Effector memory CD8-positive, alpha-beta T cell (primary cell): ENCODE measurements at regions not wholly inside any gene's neighbourhood (a gene's known extent, or its start where the extent isn't known, plus 50 kb on each side); places are given as distances from the start of the nearest gene placed in this dataset.
A peak's percentile ranks its signal among the peaks of the same experiment; 100 is the strongest.

Experiments used
- ATAC-seq: fragments of 150-1000 bp; cut with Tn5 transposase; replicated peaks from 2 replicates; pipeline ENCODE4 v1.10.0; 2021; ENCODE audit warnings: mild to moderate bottlenecking, moderate library complexity
- DNase-seq, 3 experiments: peaks; one replicate each; pipeline ENCODE4 v3.0.0; 2021
- H3K27ac Mint-ChIP-seq, 2 donors: one replicate each; pipeline ENCODE4 v1.8.0; 2022; ENCODE audit warnings: mild to moderate bottlenecking in 2 of 2, mixed read lengths in 2 of 2, moderate library complexity in 2 of 2
- H3K27me3 Mint-ChIP-seq, 2 donors: one replicate each; pipeline ENCODE4 v1.8.0; 2022; ENCODE audit warnings: mixed read lengths in 2 of 2
- H3K36me3 Mint-ChIP-seq: one replicate; pipeline ENCODE4 v1.8.0; 2022; ENCODE audit warnings: mild to moderate bottlenecking, moderate library complexity, mixed read lengths; ENCODE audit not compliant: insufficient read depth
- H3K4me1 Mint-ChIP-seq, 2 donors: one replicate each; pipeline ENCODE4 v1.8.0; 2022; ENCODE audit warnings: low read depth in 2 of 2, mixed read lengths in 2 of 2
- H3K4me3 Mint-ChIP-seq, 2 donors: one replicate each; pipeline ENCODE4 v1.8.0; 2022; ENCODE audit warnings: mild to moderate bottlenecking in 2 of 2, mixed read lengths in 2 of 2, moderate library complexity in 2 of 2
- H3K9me3 Mint-ChIP-seq, 2 donors: one replicate each; pipeline ENCODE4 v1.8.0; 2022; ENCODE audit warnings: mixed read lengths in 2 of 2

DNA sequence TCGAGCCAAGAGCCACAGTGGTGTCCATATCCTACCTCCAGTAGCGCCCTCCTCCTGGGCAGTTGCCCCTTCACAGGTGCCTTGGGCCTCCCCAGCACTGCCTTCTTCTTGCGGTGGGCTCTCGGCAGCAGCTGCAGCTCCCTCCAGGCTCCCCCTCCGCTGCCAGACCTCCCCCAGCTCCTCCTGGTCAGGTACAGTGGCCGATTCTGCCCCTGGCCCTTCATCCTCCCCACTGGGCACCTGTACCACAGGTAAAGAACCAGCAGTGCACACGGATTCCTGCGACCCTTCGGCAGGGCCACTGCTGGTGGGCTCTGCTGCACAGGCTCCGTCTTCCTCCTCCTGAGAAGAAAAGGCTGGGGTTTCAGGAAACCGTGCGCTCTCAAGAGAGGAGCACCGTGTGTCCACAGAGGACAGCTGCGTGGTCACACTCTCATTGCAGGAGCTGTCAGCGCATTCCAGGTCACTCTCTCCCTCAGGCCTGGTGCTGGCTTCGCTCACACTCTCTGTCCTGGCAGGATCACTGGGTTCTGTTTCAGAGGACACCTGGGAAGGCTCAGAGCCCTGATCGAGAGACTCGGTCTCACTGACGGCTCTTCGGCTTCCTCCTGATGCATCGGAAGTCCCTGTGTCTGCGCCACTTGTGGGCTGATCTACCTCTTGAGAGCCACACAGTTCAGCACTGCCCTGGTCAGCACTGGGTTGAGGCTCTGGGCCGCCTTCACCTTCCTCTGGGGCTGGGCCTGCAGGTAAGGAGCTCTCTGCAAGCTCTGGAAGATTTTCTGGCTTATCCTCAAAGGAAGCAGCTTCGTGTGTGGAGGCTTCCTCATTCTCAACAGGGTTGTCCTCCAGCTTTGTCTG is 147.4 kb upstream of the STK17B start:
- DNase-seq (no peak), ATAC-seq (no peak)
- no peaks in the 10 kb centered on the region for H3K4me1 Mint-ChIP-seq
- no peaks in the 10 kb centered on the region for H3K36me3 Mint-ChIP-seq
- H3K27ac Mint-ChIP-seq, result peak overlapping the region in 1 of 2 donors; percentile 12
- no peak overlapping the region for H3K4me3 Mint-ChIP-seq
- no peaks in the 10 kb centered on the region for H3K9me3 Mint-ChIP-seq
- H3K27me3 Mint-ChIP-seq, result peaks cover 13 to 14% of the 10 kb centered on the region in 2 donors

DNA sequence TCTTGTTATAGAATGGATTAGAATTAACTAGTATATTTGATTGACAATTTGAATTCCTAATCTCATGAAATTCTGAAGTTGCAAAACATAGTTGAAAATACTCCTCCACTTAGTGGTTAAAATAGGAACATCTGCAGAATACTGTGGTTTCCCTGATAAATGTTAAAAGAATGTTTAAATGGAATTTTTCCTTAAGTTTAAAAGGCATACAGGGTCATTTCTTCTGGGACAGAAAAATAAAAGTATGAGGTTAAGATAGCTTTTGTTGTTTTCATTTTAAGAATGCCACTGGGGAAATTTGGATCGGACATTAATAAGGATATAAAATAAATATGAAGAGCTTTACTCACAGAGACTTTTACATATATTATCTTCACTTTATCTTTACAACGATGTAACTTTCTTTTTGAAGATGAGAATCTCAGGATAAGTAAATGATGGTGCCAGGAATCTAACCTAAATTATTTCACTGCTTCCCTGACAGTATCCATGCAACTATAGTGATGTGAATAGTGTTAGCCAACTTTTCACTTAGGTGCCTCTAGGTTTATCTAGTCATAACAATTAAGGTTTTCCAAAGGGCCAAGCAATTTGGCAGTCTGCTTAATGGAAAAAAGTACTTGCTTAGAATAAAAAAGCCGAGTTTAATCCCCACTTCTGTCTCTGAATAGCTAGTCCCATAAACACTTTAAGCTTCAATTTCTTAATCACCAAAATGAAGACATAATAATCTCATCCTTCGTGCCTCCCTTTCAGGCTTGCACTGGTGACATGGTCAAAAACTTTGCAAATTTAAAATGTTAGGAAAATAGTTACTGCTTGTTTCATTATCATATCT is 151.8 kb upstream of the STK17B start:
- no peak overlapping the region for H3K4me3 Mint-ChIP-seq
- H3K27me3 Mint-ChIP-seq, result peaks cover 21 to 28% of the 10 kb centered on the region in 2 donors
- H3K36me3 Mint-ChIP-seq, result no peaks in the 10 kb centered on the region
- DNase-seq (no peak), ATAC-seq (no peak)
- no peak overlapping the region for H3K27ac Mint-ChIP-seq
- H3K9me3 Mint-ChIP-seq, result no peaks in the 10 kb centered on the region
- H3K4me1 Mint-ChIP-seq, result no peaks in the 10 kb centered on the region

DNA sequence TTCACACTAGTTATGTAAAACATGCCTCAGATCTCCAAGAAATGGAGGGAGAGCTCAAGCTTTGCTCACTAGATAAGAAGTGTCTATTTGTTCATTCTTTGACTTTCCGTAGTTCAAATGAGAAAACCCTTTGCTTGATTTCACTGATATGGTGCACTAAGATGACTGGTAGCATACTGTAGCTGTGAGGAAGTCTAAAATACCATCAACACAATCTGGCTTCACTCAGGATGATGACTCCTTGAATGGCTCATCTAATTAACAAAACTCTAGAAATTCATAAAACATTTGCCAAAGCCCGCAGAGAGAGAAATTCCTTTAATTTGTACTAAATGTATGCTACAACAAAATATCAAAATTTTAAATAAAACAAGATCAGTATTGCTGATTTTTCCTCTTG is 152.8 kb upstream of the STK17B start:
- Mint-ChIP-seq H3K4me1 (no peaks in the 10 kb centered on the region), H3K9me3 (no peaks in the 10 kb centered on the region), H3K27me3 (peaks cover 18 to 21% of the 10 kb centered on the region in 2 donors), H3K4me3 (no peak overlapping the region), H3K27ac (no peak overlapping the region), H3K36me3 (no peaks in the 10 kb centered on the region)
- DNase-seq (no peak), ATAC-seq (no peak)

- Mint-ChIP-seq H3K36me3 (no peaks in the 10 kb centered on the region), H3K4me1 (no peaks in the 10 kb centered on the region), H3K9me3 (no peaks in the 10 kb centered on the region), H3K27me3 (peaks cover 16 to 17% of the 10 kb centered on the region in 2 donors), H3K27ac (no peak overlapping the region), H3K4me3 (no peak overlapping the region)
- DNase-seq (no peak), ATAC-seq (no peak)
Measured at GRCh38 chr2:196328088-196328680, 156.8 kb upstream of the STK17B start.

GRCh38 chr2:196329959-196330358 is 158.6 kb upstream of the STK17B start:
- ATAC-seq (no peak), DNase-seq (no peak)
- Mint-ChIP-seq H3K27me3 (peaks cover 4 to 17% of the 10 kb centered on the region in 2 donors), H3K9me3 (no peaks in the 10 kb centered on the region), H3K4me1 (no peaks in the 10 kb centered on the region), H3K36me3 (no peaks in the 10 kb centered on the region), H3K27ac (no peak overlapping the region), H3K4me3 (no peak overlapping the region)

GRCh38 chr2:196330645-196331044 is 159.3 kb upstream of the STK17B start:
- ATAC-seq (no peak), DNase-seq (no peak)
- peaks cover 0 to 14% of the 10 kb centered on the region in 2 donors for H3K27me3 Mint-ChIP-seq
- H3K27ac Mint-ChIP-seq, result no peak overlapping the region
- H3K4me3 Mint-ChIP-seq, result no peak overlapping the region
- H3K36me3 Mint-ChIP-seq, result no peaks in the 10 kb centered on the region
- no peaks in the 10 kb centered on the region for H3K4me1 Mint-ChIP-seq
- H3K9me3 Mint-ChIP-seq, result no peaks in the 10 kb centered on the region

- ATAC-seq (no peak), DNase-seq (no peak)
- Mint-ChIP-seq H3K4me1 (no peaks in the 10 kb centered on the region), H3K27me3 (peaks cover 0 to 14% of the 10 kb centered on the region in 2 donors), H3K4me3 (no peak overlapping the region), H3K27ac (no peak overlapping the region), H3K36me3 (no peaks in the 10 kb centered on the region), H3K9me3 (no peaks in the 10 kb centered on the region)
Measured at GRCh38 chr2:196331143-196331542, 159.8 kb upstream of the STK17B start.

GRCh38 chr2:196331851-196332250 is 160.5 kb upstream of the STK17B start:
- H3K9me3 Mint-ChIP-seq, result no peaks in the 10 kb centered on the region
- no peaks in the 10 kb centered on the region for H3K36me3 Mint-ChIP-seq
- DNase-seq (no peak), ATAC-seq (no peak)
- peaks cover 0 to 14% of the 10 kb centered on the region in 2 donors for H3K27me3 Mint-ChIP-seq
- no peak overlapping the region for H3K4me3 Mint-ChIP-seq
- H3K4me1 Mint-ChIP-seq, result no peaks in the 10 kb centered on the region
- no peak overlapping the region for H3K27ac Mint-ChIP-seq

DNA sequence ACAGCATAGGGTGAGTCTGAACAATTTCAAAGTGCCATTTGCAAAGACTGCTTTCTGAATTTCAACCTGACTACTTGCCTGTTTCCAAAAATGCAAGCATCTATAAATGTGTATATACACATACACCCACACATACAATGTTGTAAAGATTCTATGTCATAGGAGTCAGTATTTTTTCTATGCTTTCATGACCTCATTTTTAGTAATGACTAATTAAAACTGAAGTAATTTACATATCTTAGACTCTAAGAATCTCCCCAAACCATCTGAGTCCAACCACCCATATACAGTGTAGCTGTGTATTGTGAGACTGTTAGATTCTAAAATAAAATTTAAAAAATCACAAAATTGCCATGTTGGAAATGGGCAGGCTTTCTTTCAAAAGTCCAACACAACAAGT is 162.0 kb upstream of the STK17B start:
- Mint-ChIP-seq H3K27me3 (peaks cover 0 to 14% of the 10 kb centered on the region in 2 donors), H3K36me3 (no peaks in the 10 kb centered on the region)

DNA sequence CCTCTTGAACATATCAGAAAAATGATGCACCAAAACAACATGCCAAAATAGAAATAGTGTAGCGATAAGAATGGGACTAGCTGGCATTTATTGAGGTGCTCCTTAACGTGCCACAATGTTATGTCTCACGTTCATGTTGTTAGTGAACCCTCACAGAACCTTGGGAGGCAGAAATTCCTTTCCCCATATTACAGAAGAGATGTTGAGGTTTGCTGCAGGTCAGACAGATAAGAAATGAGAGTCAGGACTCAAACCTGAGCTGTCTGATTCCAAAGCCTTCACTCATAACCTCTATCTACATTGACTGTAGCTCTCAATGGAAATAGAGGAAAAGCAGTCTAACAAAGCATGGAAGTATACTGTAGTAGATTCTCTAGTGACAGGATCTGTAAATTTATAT is 163.3 kb upstream of the STK17B start:
- Mint-ChIP-seq H3K27ac (no peak overlapping the region), H3K4me1 (no peaks in the 10 kb centered on the region), H3K4me3 (no peak overlapping the region), H3K36me3 (no peaks in the 10 kb centered on the region), H3K9me3 (no peaks in the 10 kb centered on the region), H3K27me3 (peaks cover 0 to 14% of the 10 kb centered on the region in 2 donors)
- DNase-seq (no peak), ATAC-seq (no peak)

More for the DNA sequence above, 162.0 kb upstream of the STK17B start:
- ATAC-seq (no peak), DNase-seq (no peak)
- H3K27ac Mint-ChIP-seq, result no peak overlapping the region
- no peaks in the 10 kb centered on the region for H3K4me1 Mint-ChIP-seq
- no peak overlapping the region for H3K4me3 Mint-ChIP-seq
- no peaks in the 10 kb centered on the region for H3K9me3 Mint-ChIP-seq

- H3K4me3 Mint-ChIP-seq, result no peak overlapping the region
- H3K27ac Mint-ChIP-seq, result no peak overlapping the region
- DNase-seq, result no peak
- no peaks in the 10 kb centered on the region for H3K36me3 Mint-ChIP-seq
- ATAC-seq, result no peak
- H3K9me3 Mint-ChIP-seq, result no peaks in the 10 kb centered on the region
- H3K4me1 Mint-ChIP-seq, result no peaks in the 10 kb centered on the region
- peaks cover 0 to 13% of the 10 kb centered on the region in 2 donors for H3K27me3 Mint-ChIP-seq
Measured at GRCh38 chr2:196335221-196335634, 163.8 kb upstream of the STK17B start.

DNA sequence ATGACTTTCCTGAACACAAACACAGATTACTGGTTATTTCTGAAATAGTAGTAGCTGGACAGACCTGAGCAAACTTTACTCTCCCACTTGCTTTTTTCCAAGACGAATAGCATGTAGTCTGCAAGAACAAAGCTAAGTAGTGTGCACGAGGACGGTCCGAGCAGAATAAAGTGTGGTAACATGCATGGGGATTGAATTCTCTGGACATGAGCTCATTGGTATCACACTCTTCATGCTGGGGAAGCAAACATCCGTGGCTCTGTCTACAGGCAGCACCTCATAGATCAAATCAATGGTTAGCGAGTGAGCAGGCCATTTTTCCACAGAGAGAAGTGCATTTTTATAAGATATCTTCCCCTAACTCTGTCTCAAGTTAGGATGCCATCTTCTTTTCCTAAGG is 164.8 kb upstream of the STK17B start:
- peaks cover 0 to 5% of the 10 kb centered on the region in 2 donors for H3K27me3 Mint-ChIP-seq
- H3K4me3 Mint-ChIP-seq, result no peak overlapping the region
- no peaks in the 10 kb centered on the region for H3K4me1 Mint-ChIP-seq
- no peak for ATAC-seq
- no peaks in the 10 kb centered on the region for H3K9me3 Mint-ChIP-seq
- H3K27ac Mint-ChIP-seq, result no peak overlapping the region
- DNase-seq, result no peak
- no peaks in the 10 kb centered on the region for H3K36me3 Mint-ChIP-seq

GRCh38 chr2:196336715-196337114 is 165.3 kb upstream of the STK17B start:
- Mint-ChIP-seq H3K4me1 (no peaks in the 10 kb centered on the region), H3K27me3 (peaks cover 0 to 5% of the 10 kb centered on the region in 2 donors), H3K9me3 (no peaks in the 10 kb centered on the region), H3K36me3 (no peaks in the 10 kb centered on the region), H3K27ac (no peak overlapping the region), H3K4me3 (no peak overlapping the region)
- ATAC-seq, result peak; percentile 35
- DNase-seq, result no peak
